Type B pancreatic cell (in vitro differentiated cells): ENCODE measurements at regions not wholly inside any gene's neighbourhood (a gene's known extent, or its start where the extent isn't known, plus 50 kb on each side); places are given as distances from the start of the nearest gene placed in this dataset.

Source experiments
- DNase-seq: peaks from one replicate; pipeline ENCODE4 v3.0.0; 2021; ENCODE audit warnings: mixed read lengths; ENCODE audit not compliant: unreplicated experiment; ENCODE audit errors: extremely low spot score
- H3K27ac Mint-ChIP-seq: 2 replicates; pipeline ENCODE4 v1.8.0; 2021; ENCODE audit warnings: mild to moderate bottlenecking, mixed read lengths
- H3K27me3 Mint-ChIP-seq: 2 replicates; pipeline ENCODE4 v1.8.0; 2021; ENCODE audit warnings: mixed read lengths
- H3K36me3 Mint-ChIP-seq: 2 replicates; pipeline ENCODE4 v1.8.0; 2021; ENCODE audit warnings: mixed read lengths
- H3K4me1 Mint-ChIP-seq: one replicate; pipeline ENCODE4 v1.8.0; 2021; ENCODE audit warnings: mixed read lengths; ENCODE audit not compliant: unreplicated experiment
- H3K4me3 Mint-ChIP-seq: 2 replicates; pipeline ENCODE4 v1.8.0; 2021; ENCODE audit warnings: mild to moderate bottlenecking, mixed read lengths
- H3K9me3 Mint-ChIP-seq: 2 replicates; pipeline ENCODE4 v1.8.0; 2021; ENCODE audit warnings: mixed read lengths
- CTCF ChIP-seq: fragments of 200-600 bp; sonication (generic); conservative IDR thresholded peaks from 2 replicates; pipeline ENCODE4 v1.5.0; 2021; ENCODE audit warnings: antibody characterized with exemption, mild to moderate bottlenecking

- Mint-ChIP-seq H3K27me3 (no peaks in the 10 kb centered on the region), H3K4me3 (no peak overlapping the region), H3K4me1 (peaks cover 9% of the 10 kb centered on the region), H3K27ac (no peak overlapping the region), H3K36me3 (no peaks in the 10 kb centered on the region), H3K9me3 (peaks cover 19% of the 10 kb centered on the region)
- TF ChIP-seq CTCF: no peak
- DNase-seq: no peak
Observed at GRCh38 chr16:16833165-16833564, 454.2 kb downstream of the NPIPA7 start.

- Mint-ChIP-seq H3K36me3 (no peaks in the 10 kb centered on the region), H3K27ac (no peak overlapping the region), H3K9me3 (no peaks in the 10 kb centered on the region), H3K27me3 (peaks cover 3% of the 10 kb centered on the region), H3K4me1 (no peaks in the 10 kb centered on the region), H3K4me3 (no peak overlapping the region)
- DNase-seq: no peak
- TF ChIP-seq CTCF: no peak
Observed at GRCh38 chr16:16850274-16850673, 471.3 kb downstream of the NPIPA7 start.

DNA sequence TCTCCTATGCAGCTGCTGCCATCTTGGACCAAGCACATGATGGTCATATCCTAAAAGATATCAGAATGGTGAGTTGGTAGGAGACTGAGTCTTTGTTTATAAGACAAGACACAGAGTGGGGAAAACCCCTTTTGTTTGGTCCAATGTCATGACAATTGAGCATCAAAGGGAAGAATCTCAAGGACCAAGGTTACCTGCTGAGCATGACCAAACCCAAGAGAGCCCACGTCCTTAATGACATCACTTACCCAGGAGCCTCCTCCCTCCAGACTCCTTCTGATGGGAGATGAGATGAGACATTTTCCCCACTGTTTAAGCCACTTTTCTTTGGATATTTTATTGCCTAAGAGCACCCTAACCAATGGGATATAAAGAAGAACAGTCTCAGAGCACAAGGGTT lies 478.1 kb downstream of the NPIPA7 start:
- Mint-ChIP-seq H3K27ac (no peak overlapping the region), H3K36me3 (no peaks in the 10 kb centered on the region), H3K27me3 (peaks cover 9% of the 10 kb centered on the region), H3K4me1 (no peaks in the 10 kb centered on the region), H3K9me3 (no peaks in the 10 kb centered on the region), H3K4me3 (no peak overlapping the region)
- DNase-seq: no peak
- no peak for TF ChIP-seq CTCF

DNA sequence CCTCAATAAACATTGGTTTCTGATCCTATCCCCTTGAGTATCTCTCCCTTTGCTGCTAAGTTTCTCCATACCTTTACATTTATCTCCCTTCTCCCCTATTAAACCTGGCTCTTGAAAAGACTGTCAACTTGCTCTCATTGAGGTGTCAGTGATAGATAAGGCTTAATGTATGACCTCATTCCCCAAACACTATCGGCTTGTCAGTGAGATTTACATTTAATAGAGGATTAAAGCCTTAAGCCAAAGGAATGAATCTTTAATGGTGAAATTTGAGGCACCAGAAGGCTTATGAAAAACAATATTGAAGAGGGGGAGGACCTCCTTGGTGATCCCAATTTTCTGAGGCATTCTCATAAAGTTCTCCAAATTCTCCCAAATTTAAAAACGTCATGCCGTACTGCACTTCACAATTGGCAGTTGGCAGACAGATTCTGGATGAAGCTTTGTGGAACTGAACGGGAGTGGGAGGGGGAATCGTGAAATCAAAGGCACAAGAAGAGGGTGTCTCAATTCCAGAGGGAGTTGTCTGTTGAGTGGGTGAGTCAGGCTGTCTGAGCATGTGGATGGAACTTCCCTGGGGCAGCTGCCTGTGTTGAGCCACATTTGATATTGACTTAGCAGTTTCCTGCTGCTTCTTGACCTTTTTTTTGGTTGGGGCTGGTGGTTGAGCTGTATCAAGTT lies 478.8 kb downstream of the NPIPA7 start:
- Mint-ChIP-seq H3K36me3 (no peaks in the 10 kb centered on the region), H3K27me3 (peaks cover 9% of the 10 kb centered on the region), H3K9me3 (no peaks in the 10 kb centered on the region), H3K4me1 (no peaks in the 10 kb centered on the region), H3K4me3 (no peak overlapping the region), H3K27ac (no peak overlapping the region)
- DNase-seq: no peak
- TF ChIP-seq CTCF: no peak

DNA sequence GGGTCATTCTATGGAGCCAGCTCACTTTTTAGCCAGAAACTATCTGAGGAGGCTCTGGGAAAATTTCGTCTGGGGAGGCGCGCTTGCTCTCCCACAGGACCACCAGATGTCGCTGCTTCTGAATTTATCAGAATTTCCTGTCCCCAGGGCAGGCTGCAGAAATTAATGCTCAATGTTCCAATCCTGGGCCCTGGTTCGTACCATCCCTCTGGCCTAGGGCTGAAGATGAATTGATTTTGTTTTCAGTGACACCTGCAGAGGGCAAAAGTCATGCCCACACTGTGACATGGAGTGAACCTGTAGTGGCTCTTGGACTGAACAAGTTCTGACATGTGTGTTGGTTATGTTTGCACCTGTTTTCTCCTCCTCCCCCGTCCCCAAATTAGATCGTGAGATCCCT lies 482.6 kb downstream of the NPIPA7 start:
- no peaks in the 10 kb centered on the region for H3K4me1 Mint-ChIP-seq

More for the DNA sequence above, 482.6 kb downstream of the NPIPA7 start:
- H3K4me3 Mint-ChIP-seq: no peak overlapping the region
- no peak overlapping the region for H3K27ac Mint-ChIP-seq
- no peaks in the 10 kb centered on the region for H3K36me3 Mint-ChIP-seq
- H3K27me3 Mint-ChIP-seq: peaks cover 17% of the 10 kb centered on the region
- DNase-seq: peak; percentile 68
- TF ChIP-seq CTCF: peak; percentile 93
- no peaks in the 10 kb centered on the region for H3K9me3 Mint-ChIP-seq
